DMS153 (cell line): ENCODE measurements at regions not wholly inside any gene's neighbourhood (a gene's known extent, or its start where the extent isn't known, plus 50 kb on each side); places are given as distances from the start of the nearest gene placed in this dataset.

Experiments used
- DNase-seq: peaks from one replicate; lab custom pipeline; 2025; lab: John Stamatoyannopoulos, UW

DNA sequence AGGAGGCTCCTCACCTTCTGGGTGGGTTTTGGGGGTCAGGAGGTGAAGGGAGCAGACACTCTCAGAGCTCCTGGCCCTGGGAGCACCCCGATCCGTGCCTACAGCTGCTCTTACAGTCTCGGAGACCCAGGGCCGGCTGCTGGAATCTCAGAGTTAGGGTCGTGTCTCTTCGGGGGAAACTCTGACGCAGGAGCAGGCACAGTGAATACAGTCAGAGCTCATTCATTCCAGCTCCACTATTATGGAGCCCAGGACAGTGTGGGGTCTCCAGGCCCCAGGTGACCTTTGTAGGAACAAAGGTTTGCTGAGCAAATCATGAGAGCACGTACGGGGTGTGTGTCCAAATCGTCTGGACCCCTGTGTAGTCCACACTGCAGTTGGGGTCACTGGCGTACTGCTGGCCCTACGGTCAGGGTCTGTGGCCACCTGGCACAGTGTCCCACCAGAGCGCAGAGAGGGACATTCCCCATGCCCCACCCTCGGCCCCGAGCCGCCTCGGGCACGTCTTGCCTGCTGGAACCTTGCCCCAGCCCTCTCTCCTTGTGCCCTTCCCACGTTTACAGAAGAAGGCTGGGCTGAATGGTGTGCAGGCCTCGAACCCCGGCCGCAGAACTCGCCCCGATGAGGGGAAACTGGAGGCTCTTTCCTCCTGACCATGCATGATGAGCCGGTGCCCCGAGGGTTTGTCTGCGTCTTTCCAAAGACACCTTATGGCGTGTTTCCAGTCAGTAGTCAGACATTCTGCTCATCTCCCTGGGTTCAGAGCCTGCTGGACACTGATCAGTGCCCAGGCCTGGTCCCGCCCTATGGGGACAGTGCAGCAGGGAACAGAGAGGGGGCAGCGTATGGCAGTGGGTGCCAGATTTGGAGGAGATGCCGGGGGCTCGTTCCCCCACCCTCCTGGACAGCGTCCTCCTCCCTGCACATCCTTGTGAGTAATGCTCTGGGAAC, 1166.6 kb downstream of the BRD1 start:
- DNase-seq: no peak

DNA sequence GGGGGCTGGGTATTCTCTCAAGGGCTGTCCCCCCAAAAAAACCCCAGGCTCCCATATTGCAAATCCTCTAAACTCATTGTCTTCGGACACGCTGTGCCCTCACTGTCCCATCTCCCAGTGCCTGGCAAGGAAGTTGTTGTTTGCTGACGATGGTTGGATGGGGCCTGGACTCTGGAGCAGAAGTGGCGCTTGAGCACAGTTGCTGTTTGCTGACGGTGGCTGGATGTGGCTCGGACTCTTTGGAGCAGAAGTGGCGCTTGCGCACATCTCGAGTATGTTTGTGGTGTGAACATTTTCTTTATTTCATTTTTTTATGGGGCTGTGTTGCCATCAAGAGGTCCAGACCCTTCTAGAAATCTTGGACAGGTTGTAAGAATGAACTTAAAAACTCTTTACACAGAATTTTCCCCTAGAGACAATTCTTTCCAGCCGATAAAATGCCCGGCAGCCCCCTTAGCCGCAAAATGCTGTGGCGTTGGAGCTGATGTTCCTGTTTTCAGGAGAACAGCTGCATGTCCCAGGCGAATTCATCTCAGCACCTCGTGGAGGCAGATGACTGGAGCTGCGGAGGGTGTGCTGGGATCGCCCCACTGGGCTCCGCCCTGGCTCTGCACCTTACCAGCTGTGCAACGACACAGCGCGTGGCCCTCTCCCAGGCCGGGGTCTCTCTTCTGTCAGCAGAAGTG, 1167.4 kb downstream of the BRD1 start:
- no peak for DNase-seq

DNA sequence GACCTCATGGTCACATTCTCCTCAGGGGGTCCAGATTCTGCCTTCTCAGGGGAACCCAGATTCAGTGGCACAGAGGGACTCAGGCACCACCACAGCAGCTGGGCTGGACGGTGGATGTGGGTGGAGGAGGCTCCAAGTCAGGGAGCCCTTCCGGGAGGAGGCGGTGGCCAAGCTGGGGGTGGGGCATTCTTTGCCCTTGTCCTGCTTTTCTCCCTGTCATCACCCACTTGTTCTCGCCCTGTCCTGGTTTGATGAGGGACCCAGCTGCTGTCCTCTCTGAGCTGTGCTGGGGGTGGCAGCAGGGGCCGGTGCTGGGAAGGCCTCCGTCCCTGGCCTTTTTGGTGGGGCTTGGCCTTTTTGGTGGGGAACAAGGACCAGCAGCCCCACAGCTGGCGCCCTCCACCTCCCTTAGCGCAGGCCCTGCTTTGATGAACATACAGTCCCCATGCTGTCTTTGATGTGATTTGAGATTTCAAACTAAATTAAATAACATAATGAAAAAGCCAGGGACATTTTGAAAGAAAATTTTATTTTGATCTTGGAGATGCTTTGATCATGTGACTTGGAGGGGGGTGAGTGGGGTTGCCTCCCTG, 1168.2 kb downstream of the BRD1 start:
- DNase-seq: no peak

DNA sequence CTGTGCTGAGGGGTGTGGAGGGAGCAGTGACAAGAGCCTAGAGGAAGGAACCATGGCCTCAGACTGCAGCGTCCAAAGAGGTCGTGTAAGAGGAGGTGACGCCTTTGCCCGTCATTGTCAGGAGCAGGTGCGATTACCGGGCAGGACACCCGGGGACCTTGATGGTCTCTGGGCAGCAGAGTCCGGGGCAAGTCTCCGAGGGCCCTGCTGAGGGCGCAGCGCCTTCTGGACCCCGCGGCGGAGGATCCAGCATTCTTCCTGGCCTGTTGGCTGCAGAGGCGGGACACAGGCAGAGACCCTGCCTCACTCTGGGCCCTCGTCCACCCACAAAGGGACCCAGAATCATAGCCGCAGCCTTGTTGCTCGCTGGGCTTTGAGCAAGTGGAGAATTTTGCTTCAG, 1168.8 kb downstream of the BRD1 start:
- DNase-seq: no peak

- no peak for DNase-seq
These were observed 1169.4 kb downstream of the BRD1 start for GRCh38 chr22:48658246-48658645.

DNA sequence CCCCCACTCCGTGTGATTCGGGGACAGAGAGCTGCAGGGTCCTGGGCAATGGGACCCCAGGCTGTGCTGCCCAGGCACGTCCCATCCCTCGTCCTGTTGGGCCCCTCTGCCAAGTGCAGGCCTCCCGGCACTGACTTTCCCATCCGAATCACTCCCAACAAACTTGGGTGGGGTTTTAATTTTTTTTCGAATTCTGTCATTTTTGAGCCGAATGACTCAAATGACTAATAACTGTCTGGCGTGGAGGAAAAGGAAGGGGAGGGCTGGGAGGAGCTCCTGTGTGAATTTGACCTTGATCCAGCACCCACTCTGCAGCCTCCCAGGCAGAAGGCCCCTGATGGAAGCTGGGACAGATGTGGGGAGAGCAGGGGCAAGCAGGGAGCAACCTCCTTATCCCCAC, 1173.2 kb downstream of the BRD1 start:
- no peak for DNase-seq

GRCh38 chr22:48653929-48654328, 1173.7 kb downstream of the BRD1 start:
- DNase-seq: no peak

GRCh38 chr22:48653306-48653705, 1174.4 kb downstream of the BRD1 start:
- peak; percentile 13 for DNase-seq

DNA sequence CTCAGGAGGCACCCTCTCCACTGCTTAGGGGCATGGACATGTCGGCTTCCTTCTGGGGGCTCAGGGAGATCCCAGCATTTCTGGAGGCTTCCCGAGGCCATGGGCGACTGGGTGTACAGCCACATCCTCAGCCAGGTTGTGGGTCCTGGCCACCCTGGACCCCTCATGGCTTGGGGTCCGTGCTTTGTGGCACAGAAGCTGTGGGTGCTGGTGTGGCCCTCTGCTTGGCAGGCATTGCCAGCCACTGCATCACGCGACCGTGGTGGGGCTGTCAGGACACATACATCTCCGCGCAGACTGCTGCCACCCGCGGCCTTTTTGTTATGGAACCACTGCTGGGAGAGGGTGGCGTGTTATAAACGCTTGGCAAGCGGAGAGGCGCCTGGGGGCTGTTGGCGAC, 1174.9 kb downstream of the BRD1 start:
- DNase-seq: no peak

- peak; percentile 65 for DNase-seq
These were observed 1175.6 kb downstream of the BRD1 start for GRCh38 chr22:48651981-48652538.

- no peak for DNase-seq
These were observed 1176.4 kb downstream of the BRD1 start for GRCh38 chr22:48651036-48651890.

DNA sequence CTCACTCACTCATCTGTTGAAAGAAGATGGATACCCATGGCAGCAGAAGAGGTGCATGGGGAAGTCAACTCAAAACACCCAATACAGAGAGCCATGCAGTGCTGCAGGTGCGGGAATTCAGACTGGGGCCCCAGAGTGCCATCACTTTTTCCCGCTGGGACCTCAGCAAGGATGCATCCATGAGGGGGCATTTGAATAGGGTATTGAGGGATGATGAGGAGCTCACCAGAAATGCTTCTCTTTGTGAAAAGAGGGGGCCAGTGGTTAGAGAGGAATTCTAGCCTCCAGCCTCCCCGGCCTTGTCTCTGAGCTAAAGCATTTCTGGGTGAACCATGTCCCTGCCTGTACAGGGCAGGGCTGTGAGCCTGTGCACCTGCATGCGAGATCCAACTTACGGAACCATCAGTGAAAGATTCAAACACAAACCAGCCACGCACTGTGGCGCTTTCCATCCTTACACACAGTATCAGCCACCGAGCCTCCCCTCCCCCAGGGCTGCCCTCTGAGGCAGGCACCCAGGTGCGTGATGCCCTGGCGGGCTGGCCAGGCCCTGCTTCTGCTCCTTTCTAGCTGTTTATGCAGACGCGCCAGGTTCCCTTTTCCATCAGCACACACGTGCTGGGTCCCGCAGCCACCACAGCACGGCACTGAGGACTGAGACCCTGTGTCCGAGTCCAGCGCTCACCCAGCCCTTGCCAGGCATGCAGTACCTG, 1177.2 kb downstream of the BRD1 start:
- DNase-seq: no peak

- no peak for DNase-seq
These were observed 1178.2 kb downstream of the BRD1 start for GRCh38 chr22:48649466-48649865.

DNA sequence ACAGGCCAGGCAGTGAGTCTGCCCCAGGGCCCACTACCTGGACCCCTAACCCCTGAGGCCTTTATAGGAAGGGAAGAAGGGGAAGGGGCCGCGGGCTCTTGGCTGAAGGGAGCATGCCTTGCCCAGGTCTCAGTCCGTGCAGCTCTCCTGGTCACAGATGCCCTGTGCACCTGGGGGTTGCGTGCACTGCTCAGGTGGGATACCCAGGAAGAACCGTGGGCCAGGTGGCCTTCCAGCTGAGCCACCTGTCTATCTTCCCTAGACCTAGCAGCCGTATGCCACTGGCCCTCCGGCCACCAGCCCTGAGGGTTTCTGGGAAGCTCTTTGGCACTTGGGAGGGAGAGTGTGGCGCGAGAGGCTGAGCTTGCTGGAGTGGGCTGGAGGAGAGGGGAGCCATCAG, 1178.6 kb downstream of the BRD1 start:
- DNase-seq: no peak

- DNase-seq: no peak
These were observed 1179.8 kb downstream of the BRD1 start for GRCh38 chr22:48647606-48648515.

DNA sequence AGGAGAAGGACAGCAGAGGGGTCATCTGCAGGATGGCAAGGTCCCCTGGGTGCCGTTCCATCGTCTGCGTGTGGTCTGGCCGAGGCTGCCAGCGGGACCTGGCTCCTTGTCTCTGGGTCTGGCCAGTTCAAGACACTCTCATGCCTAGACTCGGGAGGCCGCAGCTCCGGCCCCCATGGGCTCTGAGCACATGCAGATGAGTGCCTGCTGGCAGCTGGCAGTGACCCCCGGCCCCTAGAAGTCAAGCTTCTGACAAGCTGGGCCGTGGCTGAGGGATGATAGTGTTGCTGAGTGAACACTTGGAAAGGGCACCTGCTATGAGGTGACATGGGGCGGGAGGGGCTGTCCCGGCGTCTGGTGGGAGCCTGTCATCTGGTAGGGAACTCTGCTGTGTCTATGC, 1180.6 kb downstream of the BRD1 start:
- no peak for DNase-seq

DNA sequence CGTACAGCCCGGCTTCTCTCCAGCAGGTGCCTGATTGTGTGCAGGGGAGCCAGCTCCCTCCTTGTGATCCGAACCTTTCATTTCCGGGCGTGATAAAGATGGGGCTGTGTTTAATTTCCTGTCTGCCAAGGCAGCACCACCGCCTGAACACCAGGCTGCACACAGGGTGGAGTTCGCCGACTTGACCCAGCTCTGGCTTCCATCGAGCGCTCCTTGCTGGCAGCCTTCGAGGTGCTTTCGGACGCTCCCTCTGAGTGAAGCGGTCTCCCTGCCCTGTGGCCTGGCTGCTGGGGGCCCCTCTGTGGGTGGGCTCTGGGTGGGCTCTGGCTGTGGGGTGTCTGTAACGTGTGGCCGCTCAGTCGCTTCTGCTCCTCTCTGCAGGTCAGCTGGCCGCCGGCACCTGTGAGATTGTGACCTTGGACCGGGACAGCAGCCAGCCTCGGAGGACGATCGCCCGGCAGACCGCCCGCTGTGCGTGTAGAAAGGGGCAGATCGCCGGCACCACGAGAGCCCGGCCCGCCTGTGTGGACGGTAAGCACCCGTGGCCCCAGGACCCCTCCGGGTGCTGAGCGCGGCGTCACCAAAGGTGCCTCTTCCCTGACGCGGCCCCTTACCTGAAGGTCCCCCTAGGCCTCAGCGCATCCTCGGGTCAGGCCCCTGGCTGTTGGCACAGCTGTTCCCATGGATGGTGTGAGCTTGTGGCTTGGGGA, 1181.3 kb downstream of the BRD1 start:
- DNase-seq: no peak

- no peak for DNase-seq
These were observed 1181.9 kb downstream of the BRD1 start for GRCh38 chr22:48645766-48646165.

GRCh38 chr22:48644997-48645396, 1182.7 kb downstream of the BRD1 start:
- DNase-seq: no peak
